ENCODE measurements at regions not wholly inside any gene's neighbourhood (a gene's known extent, or its start where the extent isn't known, plus 50 kb on each side); places are given as distances from the start of the nearest gene placed in this dataset.

DNA sequence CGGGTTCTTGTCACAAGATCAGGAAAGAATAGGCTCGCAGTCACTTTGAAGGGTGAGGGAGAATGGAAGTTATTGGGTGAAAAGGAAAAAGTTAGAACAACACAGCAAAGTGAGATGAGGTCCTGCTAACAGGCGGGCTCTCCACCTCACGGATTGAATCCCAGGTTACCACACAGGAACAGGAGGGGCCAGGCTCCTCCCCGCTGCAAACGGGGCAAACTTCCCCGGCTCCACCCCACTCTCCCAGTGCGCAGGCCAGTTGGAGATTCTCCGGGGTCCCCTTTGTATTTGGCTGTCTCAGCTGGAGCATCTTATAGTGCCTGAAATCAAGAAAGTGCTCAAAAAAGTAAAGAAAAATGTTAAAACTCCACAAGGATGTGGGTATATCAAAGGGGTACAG lies 78.3 kb upstream of the IPO5 start (continued):
- TF ChIP-seq, protein P1, sequence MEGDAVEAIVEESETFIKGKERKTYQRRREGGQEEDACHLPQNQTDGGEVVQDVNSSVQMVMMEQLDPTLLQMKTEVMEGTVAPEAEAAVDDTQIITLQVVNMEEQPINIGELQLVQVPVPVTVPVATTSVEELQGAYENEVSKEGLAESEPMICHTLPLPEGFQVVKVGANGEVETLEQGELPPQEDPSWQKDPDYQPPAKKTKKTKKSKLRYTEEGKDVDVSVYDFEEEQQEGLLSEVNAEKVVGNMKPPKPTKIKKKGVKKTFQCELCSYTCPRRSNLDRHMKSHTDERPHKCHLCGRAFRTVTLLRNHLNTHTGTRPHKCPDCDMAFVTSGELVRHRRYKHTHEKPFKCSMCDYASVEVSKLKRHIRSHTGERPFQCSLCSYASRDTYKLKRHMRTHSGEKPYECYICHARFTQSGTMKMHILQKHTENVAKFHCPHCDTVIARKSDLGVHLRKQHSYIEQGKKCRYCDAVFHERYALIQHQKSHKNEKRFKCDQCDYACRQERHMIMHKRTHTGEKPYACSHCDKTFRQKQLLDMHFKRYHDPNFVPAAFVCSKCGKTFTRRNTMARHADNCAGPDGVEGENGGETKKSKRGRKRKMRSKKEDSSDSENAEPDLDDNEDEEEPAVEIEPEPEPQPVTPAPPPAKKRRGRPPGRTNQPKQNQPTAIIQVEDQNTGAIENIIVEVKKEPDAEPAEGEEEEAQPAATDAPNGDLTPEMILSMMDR (IDR thresholded peaks at IDR 0.05) = no peak
- TF ChIP-seq, protein P2, sequence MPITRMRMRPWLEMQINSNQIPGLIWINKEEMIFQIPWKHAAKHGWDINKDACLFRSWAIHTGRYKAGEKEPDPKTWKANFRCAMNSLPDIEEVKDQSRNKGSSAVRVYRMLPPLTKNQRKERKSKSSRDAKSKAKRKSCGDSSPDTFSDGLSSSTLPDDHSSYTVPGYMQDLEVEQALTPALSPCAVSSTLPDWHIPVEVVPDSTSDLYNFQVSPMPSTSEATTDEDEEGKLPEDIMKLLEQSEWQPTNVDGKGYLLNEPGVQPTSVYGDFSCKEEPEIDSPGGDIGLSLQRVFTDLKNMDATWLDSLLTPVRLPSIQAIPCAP (CRISPR knock-in tag; IDR thresholded peaks at IDR 0.05) = no peak
- TF ChIP-seq FOXK1 (CRISPR knock-in tag; IDR thresholded peaks at IDR 0.05) (no peak), EMX1 (CRISPR knock-in tag; IDR thresholded peaks at IDR 0.05) (no peak), CREB1 (CRISPR knock-in tag; IDR thresholded peaks at IDR 0.05) (no peak), CBFB (CRISPR knock-in tag; IDR thresholded peaks at IDR 0.05; ENCODE audit: low read depth) (no peak)
- TF ChIP-seq, protein P3, sequence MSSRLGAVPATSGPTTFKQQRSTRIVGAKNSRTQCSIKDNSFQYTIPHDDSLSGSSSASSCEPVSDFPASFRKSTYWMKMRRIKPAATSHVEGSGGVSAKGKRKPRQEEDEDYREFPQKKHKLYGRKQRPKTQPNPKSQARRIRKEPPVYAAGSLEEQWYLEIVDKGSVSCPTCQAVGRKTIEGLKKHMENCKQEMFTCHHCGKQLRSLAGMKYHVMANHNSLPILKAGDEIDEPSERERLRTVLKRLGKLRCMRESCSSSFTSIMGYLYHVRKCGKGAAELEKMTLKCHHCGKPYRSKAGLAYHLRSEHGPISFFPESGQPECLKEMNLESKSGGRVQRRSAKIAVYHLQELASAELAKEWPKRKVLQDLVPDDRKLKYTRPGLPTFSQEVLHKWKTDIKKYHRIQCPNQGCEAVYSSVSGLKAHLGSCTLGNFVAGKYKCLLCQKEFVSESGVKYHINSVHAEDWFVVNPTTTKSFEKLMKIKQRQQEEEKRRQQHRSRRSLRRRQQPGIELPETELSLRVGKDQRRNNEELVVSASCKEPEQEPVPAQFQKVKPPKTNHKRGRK (CRISPR knock-in tag; IDR thresholded peaks at IDR 0.05; ENCODE audit: borderline replicate concordance) = no peak

DNA sequence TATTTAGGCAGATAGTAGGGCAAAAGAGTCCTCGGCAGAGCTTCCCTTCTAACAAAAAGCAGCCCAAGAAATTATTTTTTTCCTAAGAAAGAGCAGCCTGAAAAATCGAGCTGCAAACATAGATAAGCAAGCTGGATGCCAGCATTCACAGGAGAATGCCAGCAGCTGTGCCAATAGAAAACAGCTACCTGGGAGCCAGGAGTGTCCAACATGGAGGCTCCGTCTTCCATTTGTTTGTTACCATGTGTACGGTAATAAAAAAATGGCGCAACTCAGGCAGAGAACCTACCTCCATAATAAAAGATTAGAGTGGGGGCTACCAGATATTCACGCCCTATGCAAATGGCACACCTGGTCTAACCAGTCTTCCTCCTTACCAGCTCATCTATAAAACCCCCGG lies 77.6 kb upstream of the IPO5 start:
- H3K36me3 Mint-ChIP-seq = no peaks in the 10 kb centered on the region
- no peak for DNase-seq (ENCODE audit: low spot score)
- no peak overlapping the region for H3K4me3 Mint-ChIP-seq
- H3K9me3 Mint-ChIP-seq = peaks cover 4% of the 10 kb centered on the region; the same call in 1 of the 2 replicates
- no peaks in the 10 kb centered on the region for H3K27me3 Mint-ChIP-seq (ENCODE audit: low read depth)
- no peak for ATAC-seq
- no peak for TF ChIP-seq EMX1 (CRISPR knock-in tag; IDR thresholded peaks at IDR 0.05)
- no peak for TF ChIP-seq TEAD4 (CRISPR knock-in tag; IDR thresholded peaks at IDR 0.05)
- TF ChIP-seq OVOL2 (CRISPR knock-in tag; IDR thresholded peaks at IDR 0.05; ENCODE audit: borderline replicate concordance) = no peak
- TF ChIP-seq, protein P4, sequence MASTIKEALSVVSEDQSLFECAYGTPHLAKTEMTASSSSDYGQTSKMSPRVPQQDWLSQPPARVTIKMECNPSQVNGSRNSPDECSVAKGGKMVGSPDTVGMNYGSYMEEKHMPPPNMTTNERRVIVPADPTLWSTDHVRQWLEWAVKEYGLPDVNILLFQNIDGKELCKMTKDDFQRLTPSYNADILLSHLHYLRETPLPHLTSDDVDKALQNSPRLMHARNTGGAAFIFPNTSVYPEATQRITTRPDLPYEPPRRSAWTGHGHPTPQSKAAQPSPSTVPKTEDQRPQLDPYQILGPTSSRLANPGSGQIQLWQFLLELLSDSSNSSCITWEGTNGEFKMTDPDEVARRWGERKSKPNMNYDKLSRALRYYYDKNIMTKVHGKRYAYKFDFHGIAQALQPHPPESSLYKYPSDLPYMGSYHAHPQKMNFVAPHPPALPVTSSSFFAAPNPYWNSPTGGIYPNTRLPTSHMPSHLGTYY (CRISPR knock-in tag; IDR thresholded peaks at IDR 0.05) = no peak
- no peak for TF ChIP-seq CREB1 (CRISPR knock-in tag; IDR thresholded peaks at IDR 0.05)
- peaks cover 34% of the 10 kb centered on the region for H3K4me1 Mint-ChIP-seq
- no peak overlapping the region for H3K27ac Mint-ChIP-seq
- POLR2A ChIA-PET = no interaction called here
- CTCF ChIA-PET = interaction anchor here (1.1 kb wide), 1 partner anchor 122 kb away, joined by 3 read pairs; no protein-coding TSS in a partner anchor

DNA sequence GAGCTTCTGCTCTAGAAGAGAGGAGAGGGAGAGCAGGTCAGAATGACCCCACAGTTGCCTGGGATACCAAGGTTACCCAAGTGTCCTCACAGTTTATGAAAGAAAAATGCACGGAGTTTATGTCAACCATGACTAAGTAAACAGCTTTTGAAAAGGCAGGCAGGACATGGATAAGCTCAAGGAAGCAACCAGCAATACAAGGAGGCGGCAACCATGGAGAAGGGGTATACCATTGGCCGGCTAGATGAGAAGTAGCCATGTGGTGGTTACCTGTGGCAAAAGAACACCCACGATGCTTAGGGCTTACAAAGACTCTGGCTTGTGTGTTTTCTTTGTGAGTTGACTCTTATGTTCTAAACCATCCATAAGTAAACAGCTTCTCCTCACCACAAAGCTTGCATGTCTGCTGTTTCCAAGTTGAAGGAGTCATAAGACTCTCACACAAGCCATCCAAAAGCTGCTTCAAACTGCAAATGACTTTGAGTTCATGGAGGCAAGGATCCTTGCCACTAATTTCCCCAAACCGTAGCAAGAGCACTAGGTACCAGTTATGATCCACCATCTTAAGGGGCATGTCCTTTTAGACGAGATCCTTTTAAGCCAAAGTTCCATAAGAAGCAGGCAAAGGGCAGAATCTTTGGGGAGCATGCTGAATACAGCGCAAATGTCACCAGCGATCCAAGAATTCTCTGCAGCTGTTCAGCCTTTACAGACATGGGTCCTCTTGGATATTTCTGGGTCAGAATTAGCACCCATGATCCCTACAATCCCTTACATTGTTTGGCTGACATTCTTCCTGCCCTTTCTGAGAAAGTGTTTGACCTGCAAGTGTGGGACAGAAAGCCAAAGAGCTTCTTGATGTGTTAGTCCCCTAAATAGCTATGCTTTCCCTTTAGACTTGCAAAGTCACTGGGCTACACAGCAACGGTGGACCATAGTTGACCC lies 74.8 kb upstream of the IPO5 start:
- CTCF ChIA-PET = no interaction called here
- no peak overlapping the region for H3K4me3 Mint-ChIP-seq
- POLR2A ChIA-PET = interaction anchor here (0.6 kb wide), 1 partner anchor 102 kb away, joined by 5 read pairs; no protein-coding TSS in a partner anchor
- TF ChIP-seq, protein P5, sequence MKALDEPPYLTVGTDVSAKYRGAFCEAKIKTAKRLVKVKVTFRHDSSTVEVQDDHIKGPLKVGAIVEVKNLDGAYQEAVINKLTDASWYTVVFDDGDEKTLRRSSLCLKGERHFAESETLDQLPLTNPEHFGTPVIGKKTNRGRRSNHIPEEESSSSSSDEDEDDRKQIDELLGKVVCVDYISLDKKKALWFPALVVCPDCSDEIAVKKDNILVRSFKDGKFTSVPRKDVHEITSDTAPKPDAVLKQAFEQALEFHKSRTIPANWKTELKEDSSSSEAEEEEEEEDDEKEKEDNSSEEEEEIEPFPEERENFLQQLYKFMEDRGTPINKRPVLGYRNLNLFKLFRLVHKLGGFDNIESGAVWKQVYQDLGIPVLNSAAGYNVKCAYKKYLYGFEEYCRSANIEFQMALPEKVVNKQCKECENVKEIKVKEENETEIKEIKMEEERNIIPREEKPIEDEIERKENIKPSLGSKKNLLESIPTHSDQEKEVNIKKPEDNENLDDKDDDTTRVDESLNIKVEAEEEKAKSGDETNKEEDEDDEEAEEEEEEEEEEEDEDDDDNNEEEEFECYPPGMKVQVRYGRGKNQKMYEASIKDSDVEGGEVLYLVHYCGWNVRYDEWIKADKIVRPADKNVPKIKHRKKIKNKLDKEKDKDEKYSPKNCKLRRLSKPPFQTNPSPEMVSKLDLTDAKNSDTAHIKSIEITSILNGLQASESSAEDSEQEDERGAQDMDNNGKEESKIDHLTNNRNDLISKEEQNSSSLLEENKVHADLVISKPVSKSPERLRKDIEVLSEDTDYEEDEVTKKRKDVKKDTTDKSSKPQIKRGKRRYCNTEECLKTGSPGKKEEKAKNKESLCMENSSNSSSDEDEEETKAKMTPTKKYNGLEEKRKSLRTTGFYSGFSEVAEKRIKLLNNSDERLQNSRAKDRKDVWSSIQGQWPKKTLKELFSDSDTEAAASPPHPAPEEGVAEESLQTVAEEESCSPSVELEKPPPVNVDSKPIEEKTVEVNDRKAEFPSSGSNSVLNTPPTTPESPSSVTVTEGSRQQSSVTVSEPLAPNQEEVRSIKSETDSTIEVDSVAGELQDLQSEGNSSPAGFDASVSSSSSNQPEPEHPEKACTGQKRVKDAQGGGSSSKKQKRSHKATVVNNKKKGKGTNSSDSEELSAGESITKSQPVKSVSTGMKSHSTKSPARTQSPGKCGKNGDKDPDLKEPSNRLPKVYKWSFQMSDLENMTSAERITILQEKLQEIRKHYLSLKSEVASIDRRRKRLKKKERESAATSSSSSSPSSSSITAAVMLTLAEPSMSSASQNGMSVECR (CRISPR knock-in tag; IDR thresholded peaks at IDR 0.05; ENCODE audit: borderline replicate concordance) = no peak
- TF ChIP-seq, protein P6, sequence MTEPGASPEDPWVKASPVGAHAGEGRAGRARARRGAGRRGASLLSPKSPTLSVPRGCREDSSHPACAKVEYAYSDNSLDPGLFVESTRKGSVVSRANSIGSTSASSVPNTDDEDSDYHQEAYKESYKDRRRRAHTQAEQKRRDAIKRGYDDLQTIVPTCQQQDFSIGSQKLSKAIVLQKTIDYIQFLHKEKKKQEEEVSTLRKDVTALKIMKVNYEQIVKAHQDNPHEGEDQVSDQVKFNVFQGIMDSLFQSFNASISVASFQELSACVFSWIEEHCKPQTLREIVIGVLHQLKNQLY (CRISPR knock-in tag; IDR thresholded peaks at IDR 0.05) = no peak
- H3K9me3 Mint-ChIP-seq = peaks cover 4% of the 10 kb centered on the region; the same call in 1 of the 2 replicates
- peaks cover 34% of the 10 kb centered on the region for H3K4me1 Mint-ChIP-seq
- ATAC-seq = no peak
- DNase-seq (ENCODE audit: low spot score) = no peak
- no peak overlapping the region for H3K27ac Mint-ChIP-seq
- no peaks in the 10 kb centered on the region for H3K27me3 Mint-ChIP-seq (ENCODE audit: low read depth)
- no peaks in the 10 kb centered on the region for H3K36me3 Mint-ChIP-seq
